H1 (cell line): ENCODE measurements at regions not wholly inside any gene's neighbourhood (a gene's known extent, or its start where the extent isn't known, plus 50 kb on each side); places are given as distances from the start of the nearest gene placed in this dataset.

Experiments
- CTCF ChIA-PET: fragments of 300-600 bp; sonication (Branson Sonifier 250); formaldehyde crosslinking; loops from one replicate; lab custom pipeline; 2021; ENCODE audit not compliant: partially characterized antibody; lab: Charles Lee
- POLR2A ChIA-PET: fragments of 300-600 bp; sonication (Branson Sonifier 250); formaldehyde crosslinking; loops from one replicate; lab custom pipeline; 2021; ENCODE audit warnings: inconsistent platforms; ENCODE audit not compliant: partially characterized antibody; lab: Charles Lee
- DNase-seq, 2 experiments: peaks; one replicate each; pipeline versions ENCODE4 v3.0.0 to v3.0.0-alpha.2; 2010 to 2022; ENCODE audit warnings: low spot score in 2 of 2, low read depth in 1 of 2, mixed read lengths in 1 of 2
- FAIRE-seq: peaks from 2 replicates; lab custom pipeline; 2011; peaks lifted over from hg19 to GRCh38; lab: Jason Lieb, UNC
- H2AFZ ChIP-seq: 2 replicates; pipeline ENCODE4 v1.8.1; 2012; ENCODE audit warnings: low read length, inconsistent platforms
- H2AK5ac ChIP-seq: 2 replicates; pipeline ENCODE4 v1.6.1; 2013; ENCODE audit warnings: low read depth, low read length
- H2BK120ac ChIP-seq: replicated peaks from 2 replicates; pipeline ENCODE3; 2013; ENCODE audit warnings: low read depth, low read length, inconsistent platforms
- H2BK12ac ChIP-seq: 2 replicates; pipeline ENCODE4 v1.6.1; 2013; ENCODE audit warnings: low read depth, low read length
- H2BK15ac ChIP-seq: 2 replicates; pipeline ENCODE4 v1.6.1; 2013; ENCODE audit warnings: low read length
- H2BK20ac ChIP-seq: 2 replicates; pipeline ENCODE4 v1.6.1; 2013; ENCODE audit warnings: low read length
- H2BK5ac ChIP-seq: 2 replicates; pipeline ENCODE4 v1.6.1; 2013; ENCODE audit warnings: low read depth, low read length
- H3K14ac ChIP-seq: 2 replicates; pipeline ENCODE4 v1.6.1; 2013; ENCODE audit warnings: inconsistent platforms; ENCODE audit not compliant: insufficient read length
- H3K18ac ChIP-seq: 2 replicates; pipeline ENCODE4 v1.6.1; 2013; ENCODE audit warnings: low read length; ENCODE audit errors: extremely low read depth
- H3K23ac ChIP-seq: 2 replicates; pipeline ENCODE4 v1.6.1; 2013; ENCODE audit warnings: inconsistent platforms; ENCODE audit not compliant: insufficient read length
- H3K23me2 ChIP-seq: 2 replicates; pipeline ENCODE4 v1.6.1; 2013; ENCODE audit warnings: low read depth, low read length
- H3K27ac ChIP-seq: 2 replicates; pipeline ENCODE4 v1.6.1; 2011; ENCODE audit warnings: low read depth, low read length, inconsistent platforms
- H3K27me3 ChIP-seq, 4 experiments: replicated peaks in 1 of 4; 1 replicate in 1 of 4; 2 replicates in 3 of 4; pipeline versions ENCODE4 v1.6.1 to v1.8.1; 2011 to 2013; ENCODE audit warnings: low read length in 3 of 4, mild to moderate bottlenecking in 3 of 4, inconsistent platforms in 2 of 4, mixed read lengths in 2 of 4, moderate library complexity in 1 of 4; ENCODE audit not compliant: control insufficient read depth in 3 of 4, insufficient read depth in 3 of 4; ENCODE audit errors: extremely low read depth in 1 of 4
- H3K36me3 ChIP-seq, 4 experiments: 2 replicates each; pipeline versions ENCODE4 v1.6.1 to v1.8.1; 2011 to 2013; ENCODE audit warnings: mild to moderate bottlenecking in 4 of 4, low read length in 3 of 4, moderate library complexity in 2 of 4, control low read depth in 1 of 4, inconsistent platforms in 1 of 4; ENCODE audit not compliant: insufficient read depth in 4 of 4, control insufficient read depth in 2 of 4
- H3K4ac ChIP-seq: replicated peaks from 2 replicates; pipeline ENCODE3; 2013; ENCODE audit warnings: low read length, low read depth, mixed read lengths, inconsistent platforms; ENCODE audit not compliant: insufficient read length
- H3K4me1 ChIP-seq, 4 experiments: replicated peaks in 1 of 4; 1 replicate in 1 of 4; 2 replicates in 3 of 4; pipeline versions ENCODE4 v1.6.1 to v1.8.1; 2011 to 2013; ENCODE audit warnings: low read length in 3 of 4, inconsistent platforms in 2 of 4, mixed read lengths in 1 of 4; ENCODE audit not compliant: insufficient read depth in 4 of 4, control insufficient read depth in 3 of 4
- H3K4me2 ChIP-seq, 2 experiments: 2 replicates each; pipeline versions ENCODE4 v1.6.1 to v1.8.1; 2011 to 2013; ENCODE audit warnings: low read depth in 2 of 2, low read length in 2 of 2, control low read depth in 1 of 2, inconsistent platforms in 1 of 2, mild to moderate bottlenecking in 1 of 2; ENCODE audit not compliant: insufficient read depth in 1 of 2
- H3K4me3 ChIP-seq, 4 experiments: fragments of 200-600, 300-600 bp in 1 of 4; sonication (generic), shearing (Covaris generic), sonication (Bioruptor Twin) in 1 of 4; 2 replicates each; pipeline versions ENCODE4 v1.5.1 to v1.8.1; 2011 to 2016; ENCODE audit warnings: low read length in 4 of 4, low read depth in 3 of 4, control low read depth in 2 of 4, inconsistent platforms in 2 of 4, mild to moderate bottlenecking in 2 of 4, mixed read lengths in 1 of 4, moderate library complexity in 1 of 4; ENCODE audit not compliant: insufficient read depth in 2 of 4; ENCODE audit errors: extremely low read depth in 1 of 4
- H3K56ac ChIP-seq: replicated peaks from 2 replicates; pipeline ENCODE3; 2013; ENCODE audit warnings: low read depth, mild to moderate bottlenecking, mixed read lengths, low read length, inconsistent platforms; ENCODE audit not compliant: insufficient read length
- H3K79me1 ChIP-seq: 2 replicates; pipeline ENCODE4 v1.6.1; 2013; ENCODE audit warnings: low read depth, low read length, control low read depth
- H3K79me2 ChIP-seq, 2 experiments: 2 replicates each; pipeline versions ENCODE4 v1.6.1 to v1.8.1; 2012 to 2013; ENCODE audit warnings: low read length in 2 of 2, mild to moderate bottlenecking in 2 of 2, inconsistent platforms in 1 of 2; ENCODE audit not compliant: insufficient read depth in 2 of 2, control insufficient read depth in 1 of 2
- H3K9ac ChIP-seq, 4 experiments: replicated peaks in 1 of 4; 1 replicate in 1 of 4; 2 replicates in 3 of 4; pipeline versions ENCODE4 v1.6.1 to v1.8.1; 2011 to 2013; ENCODE audit warnings: low read depth in 3 of 4, low read length in 3 of 4, control low read depth in 2 of 4, mild to moderate bottlenecking in 2 of 4, moderate library complexity in 2 of 4, inconsistent platforms in 1 of 4; ENCODE audit errors: extremely low read depth in 1 of 4
- H3K9me3 ChIP-seq, 2 experiments: 2 replicates each; pipeline versions ENCODE4 v1.6.1 to v1.8.1; 2012 to 2013; ENCODE audit warnings: mild to moderate bottlenecking in 2 of 2, moderate library complexity in 2 of 2, control low read depth in 1 of 2, inconsistent platforms in 1 of 2, low read depth in 1 of 2, low read length in 1 of 2, mixed read lengths in 1 of 2; ENCODE audit not compliant: insufficient read depth in 2 of 2
- H4K20me1 ChIP-seq, 2 experiments: replicated peaks in 1 of 2; 2 replicates each; pipeline versions ENCODE3 to v1.8.1; 2011 to 2013; ENCODE audit warnings: inconsistent platforms in 2 of 2, low read length in 2 of 2, mild to moderate bottlenecking in 1 of 2; ENCODE audit not compliant: insufficient read depth in 2 of 2, control insufficient read depth in 1 of 2
- H4K5ac ChIP-seq: 2 replicates; pipeline ENCODE4 v1.6.1; 2013; ENCODE audit warnings: low read length, low read depth, mixed read lengths, inconsistent platforms; ENCODE audit not compliant: insufficient read length
- H4K8ac ChIP-seq: 2 replicates; pipeline ENCODE4 v1.8.0; 2013; ENCODE audit warnings: mild to moderate bottlenecking, moderate library complexity, low read length, inconsistent platforms; ENCODE audit not compliant: insufficient read depth; ENCODE audit errors: extremely low read depth
- H4K91ac ChIP-seq: replicated peaks from 2 replicates; pipeline ENCODE3; 2013; ENCODE audit warnings: low read length, mixed read lengths, inconsistent platforms; ENCODE audit not compliant: insufficient read length
- BCL11A ChIP-seq, 2 experiments: IDR thresholded peaks; one replicate each; pipeline ENCODE4 v1.6.1; 2011; ENCODE audit warnings: low read depth in 2 of 2, low read length in 2 of 2, mild to moderate bottlenecking in 2 of 2
- BRCA1 ChIP-seq: IDR thresholded peaks from 2 replicates; pipeline ENCODE4 v1.6.1; 2012; ENCODE audit warnings: low read depth, low read length, improper control_type of control experiment
- CBX8 ChIP-seq: fragments of 300-800, 300-1000 bp; sonication (generic); IDR thresholded peaks from 2 replicates; pipeline ENCODE4 v1.7.1; 2016; ENCODE audit warnings: low read depth, low read length, borderline replicate concordance
- CREB1 ChIP-seq: IDR thresholded peaks from 2 replicates; pipeline ENCODE4 v1.6.1; 2012; ENCODE audit warnings: inconsistent platforms
- EGR1 ChIP-seq: IDR thresholded peaks from 2 replicates; pipeline ENCODE4 v1.6.1; 2011; ENCODE audit warnings: low read depth, low read length, borderline replicate concordance
- KDM4A ChIP-seq: IDR thresholded peaks from one replicate; pipeline ENCODE4 v1.7.1; 2012; ENCODE audit warnings: low read depth, mild to moderate bottlenecking, moderate library complexity, low read length, inconsistent platforms; ENCODE audit not compliant: severe bottlenecking
- NANOG ChIP-seq: IDR thresholded peaks from 2 replicates; pipeline ENCODE4 v1.6.1; 2011; ENCODE audit warnings: low read length, low read depth, mild to moderate bottlenecking, inconsistent platforms; ENCODE audit not compliant: insufficient read depth, poor library complexity, severe bottlenecking
- POLR2A ChIP-seq, 2 experiments: IDR thresholded peaks; 1 replicate in 1 of 2; 2 replicates in 1 of 2; pipeline ENCODE4 v1.6.1; 2011; ENCODE audit warnings: low read depth in 2 of 2, low read length in 2 of 2, mild to moderate bottlenecking in 2 of 2; ENCODE audit errors: control extremely low read depth in 1 of 2
- SP1 ChIP-seq: IDR thresholded peaks from 2 replicates; pipeline ENCODE4 v1.6.1; 2011; ENCODE audit warnings: low read depth, low read length
- SP2 ChIP-seq: IDR thresholded peaks from 2 replicates; pipeline ENCODE4 v1.6.1; 2012; ENCODE audit warnings: mild to moderate bottlenecking, low read length, inconsistent platforms
- ZNF274 ChIP-seq: IDR thresholded peaks from 2 replicates; pipeline ENCODE4 v1.7.0; 2012; ENCODE audit warnings: low read length, borderline replicate concordance; ENCODE audit errors: extremely low read depth
- WGBS, 2 experiments: shearing (Covaris generic) in 1 of 2; methylation state at CpG; one replicate each; pipeline versions ENCODE4 v1.1.6 to v1.1.7; 2013 to 2015; ENCODE audit warnings: low lambda C conversion rate in 2 of 2, mixed read lengths in 2 of 2, inconsistent platforms in 1 of 2, low coverage in 1 of 2, missing lambda C conversion rate in 1 of 2; ENCODE audit not compliant: insufficient replicate concordance in 2 of 2, insufficient coverage in 1 of 2, insufficient read length in 1 of 2; ENCODE audit errors: extremely low coverage in 1 of 2, missing lambda C conversion rate in 1 of 2; 5-methylcytosine and 5-hydroxymethylcytosine counted together

- no peak overlapping the region for H3K4me3 ChIP-seq
- no peak overlapping the region for H3K56ac ChIP-seq
- no peak overlapping the region for H4K91ac ChIP-seq
- no peaks in the 10 kb centered on the region for H4K20me1 ChIP-seq
- H3K36me3 ChIP-seq = no peaks in the 10 kb centered on the region
- H3K18ac ChIP-seq = no peak overlapping the region
- H2BK12ac ChIP-seq = no peak overlapping the region
- no peak overlapping the region for H4K5ac ChIP-seq
- H3K23me2 ChIP-seq = no peaks in the 10 kb centered on the region
- FAIRE-seq (no peak), DNase-seq (no peak)
- no peak overlapping the region for H3K27ac ChIP-seq
- ChIA-PET CTCF (interaction anchor here (0.6 kb wide), 1 partner anchor 41 kb away, joined by 3 read pairs; no protein-coding TSS in a partner anchor), POLR2A (no interaction called here)
- no peak overlapping the region for H2BK15ac ChIP-seq
- H4K8ac ChIP-seq = no peak overlapping the region
- TF ChIP-seq BRCA1 = no peak
- no peak for TF ChIP-seq EGR1
- no peak for TF ChIP-seq KDM4A
- TF ChIP-seq POLR2A (IDR thresholded peaks at IDR 0.05; ENCODE audit: control extremely low read depth in 1 of 2, low read depth in 2 of 2, low read length in 2 of 2) = no peak
- TF ChIP-seq CBX8 = no peak
- no peak for TF ChIP-seq BCL11A (IDR thresholded peaks at IDR 0.05; ENCODE audit: low read depth in 2 of 2, low read length in 2 of 2)
- TF ChIP-seq ZNF274 = no peak
- no peak for TF ChIP-seq SP2
- no peak for TF ChIP-seq CREB1
- no peak for TF ChIP-seq NANOG
- TF ChIP-seq SP1 = no peak
- WGBS, 2 experiments = 89% methylated on average over 2 of the region's 2 CpGs; no CpG with 5 or more reads in 1 of the 2 experiments
- H3K14ac ChIP-seq = no peak overlapping the region
- no peak overlapping the region for H3K4ac ChIP-seq
- no peaks in the 10 kb centered on the region for H3K9me3 ChIP-seq
- no peak overlapping the region for H3K4me2 ChIP-seq
- H3K27me3 ChIP-seq = no peaks in the 10 kb centered on the region
- no peak overlapping the region for H2BK5ac ChIP-seq
- no peaks in the 10 kb centered on the region for H3K79me1 ChIP-seq
- no peak overlapping the region for H3K23ac ChIP-seq
- H2AK5ac ChIP-seq = no peak overlapping the region
- H2BK120ac ChIP-seq = no peak overlapping the region
- H2AFZ ChIP-seq = no peak overlapping the region
- H3K4me1 ChIP-seq = no peaks in the 10 kb centered on the region
- H3K79me2 ChIP-seq = no peaks in the 10 kb centered on the region
- H2BK20ac ChIP-seq = no peak overlapping the region
- no peak overlapping the region for H3K9ac ChIP-seq
Measured at GRCh38 chr13:83372786-83373185, 509.5 kb downstream of the SLITRK1 start.
